ENCODE measurements at regions not wholly inside any gene's neighbourhood (a gene's known extent, or its start where the extent isn't known, plus 50 kb on each side); places are given as distances from the start of the nearest gene placed in this dataset.

DNA sequence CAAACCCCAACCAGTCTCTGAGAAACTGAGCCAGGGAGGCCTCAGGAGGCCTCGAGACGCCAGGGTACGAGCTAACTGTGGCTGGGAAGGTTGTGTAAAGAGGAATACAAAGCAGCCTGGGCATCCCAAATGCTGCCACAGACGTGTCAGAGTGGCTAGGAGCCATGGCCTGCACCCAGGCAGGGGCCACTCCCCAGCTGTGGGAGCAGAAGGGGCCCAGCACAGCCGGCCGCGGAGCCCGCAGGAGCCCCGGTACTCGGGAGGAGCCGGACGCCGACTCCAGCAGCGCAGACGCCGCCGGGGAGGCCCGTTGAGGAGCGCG lies 349.8 kb upstream of the B3GAT1 start:
- TF ChIP-seq, protein P1, sequence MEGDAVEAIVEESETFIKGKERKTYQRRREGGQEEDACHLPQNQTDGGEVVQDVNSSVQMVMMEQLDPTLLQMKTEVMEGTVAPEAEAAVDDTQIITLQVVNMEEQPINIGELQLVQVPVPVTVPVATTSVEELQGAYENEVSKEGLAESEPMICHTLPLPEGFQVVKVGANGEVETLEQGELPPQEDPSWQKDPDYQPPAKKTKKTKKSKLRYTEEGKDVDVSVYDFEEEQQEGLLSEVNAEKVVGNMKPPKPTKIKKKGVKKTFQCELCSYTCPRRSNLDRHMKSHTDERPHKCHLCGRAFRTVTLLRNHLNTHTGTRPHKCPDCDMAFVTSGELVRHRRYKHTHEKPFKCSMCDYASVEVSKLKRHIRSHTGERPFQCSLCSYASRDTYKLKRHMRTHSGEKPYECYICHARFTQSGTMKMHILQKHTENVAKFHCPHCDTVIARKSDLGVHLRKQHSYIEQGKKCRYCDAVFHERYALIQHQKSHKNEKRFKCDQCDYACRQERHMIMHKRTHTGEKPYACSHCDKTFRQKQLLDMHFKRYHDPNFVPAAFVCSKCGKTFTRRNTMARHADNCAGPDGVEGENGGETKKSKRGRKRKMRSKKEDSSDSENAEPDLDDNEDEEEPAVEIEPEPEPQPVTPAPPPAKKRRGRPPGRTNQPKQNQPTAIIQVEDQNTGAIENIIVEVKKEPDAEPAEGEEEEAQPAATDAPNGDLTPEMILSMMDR (IDR thresholded peaks at IDR 0.05; ENCODE audit: insufficient read depth, low read length, severe bottlenecking) = no peak
- no peak overlapping the region for H3K4me3 ChIP-seq (ENCODE audit: low read depth, low read length)
- H3K36me3 ChIP-seq (ENCODE audit: control insufficient read depth, insufficient read depth, low read length) = no peaks in the 10 kb centered on the region
- DNase-seq (ENCODE audit: low read depth) = no peak
- H3K27me3 ChIP-seq (ENCODE audit: control insufficient read depth, insufficient read depth, low read length) = no peaks in the 10 kb centered on the region
- no peak for FAIRE-seq

DNA sequence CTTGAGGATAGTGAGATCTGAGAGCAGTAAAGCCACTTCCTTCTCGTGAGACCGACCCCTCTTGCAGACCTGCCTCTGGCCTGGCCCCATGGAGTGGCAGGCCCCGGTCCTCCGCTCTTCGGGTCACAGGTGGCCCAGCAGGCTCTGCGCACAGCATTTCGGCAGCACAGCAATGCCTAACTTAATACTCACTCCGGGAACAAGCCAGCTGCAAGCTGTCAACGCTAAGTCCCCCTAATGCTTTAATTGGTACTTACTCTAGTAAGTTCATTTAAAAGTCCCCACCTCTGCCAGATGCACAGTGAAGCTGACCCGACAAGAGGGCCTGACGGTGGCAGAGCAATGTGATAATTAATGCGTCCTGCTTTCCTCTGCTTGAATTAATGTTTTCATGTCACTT lies 349.3 kb upstream of the B3GAT1 start:
- no peak for FAIRE-seq
- TF ChIP-seq, protein P1 (IDR thresholded peaks at IDR 0.05; ENCODE audit: insufficient read depth, low read length, severe bottlenecking) = no peak

DNA sequence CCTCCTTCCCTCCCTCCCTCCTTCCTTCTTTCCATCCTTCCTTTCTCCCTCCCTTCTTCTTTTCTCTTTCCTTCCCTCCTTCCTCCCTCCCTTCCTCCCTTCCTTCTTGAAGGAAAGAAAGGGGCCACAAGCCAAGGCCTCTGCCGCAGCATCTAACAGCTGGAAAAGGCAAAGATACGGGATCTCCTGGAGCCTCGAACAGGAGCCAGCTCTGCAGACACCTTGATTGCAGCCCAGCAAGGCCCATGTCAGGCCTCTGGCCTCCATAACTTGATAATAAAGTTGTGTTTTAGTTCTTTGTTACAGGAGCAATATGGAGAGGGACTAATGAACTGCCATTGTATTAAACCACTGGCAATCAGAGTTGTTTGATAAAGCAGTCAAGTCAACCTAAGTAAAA lies 348.9 kb upstream of the B3GAT1 start:
- Histone ChIP-seq H3K4me3 (ENCODE audit: low read depth, low read length) (no peak overlapping the region), H3K36me3 (ENCODE audit: control insufficient read depth, insufficient read depth, low read length) (no peaks in the 10 kb centered on the region), H3K27me3 (ENCODE audit: control insufficient read depth, insufficient read depth, low read length) (no peaks in the 10 kb centered on the region)
- DNase-seq (ENCODE audit: low read depth) (no peak), FAIRE-seq (no peak)
- TF ChIP-seq, protein P1 (IDR thresholded peaks at IDR 0.05; ENCODE audit: insufficient read depth, low read length, severe bottlenecking) = no peak

More for the DNA sequence above, 349.3 kb upstream of the B3GAT1 start:
- no peak for DNase-seq (ENCODE audit: low read depth)
- H3K36me3 ChIP-seq (ENCODE audit: control insufficient read depth, insufficient read depth, low read length) = no peaks in the 10 kb centered on the region
- H3K27me3 ChIP-seq (ENCODE audit: control insufficient read depth, insufficient read depth, low read length) = no peaks in the 10 kb centered on the region
- H3K4me3 ChIP-seq (ENCODE audit: low read depth, low read length) = no peak overlapping the region

DNA sequence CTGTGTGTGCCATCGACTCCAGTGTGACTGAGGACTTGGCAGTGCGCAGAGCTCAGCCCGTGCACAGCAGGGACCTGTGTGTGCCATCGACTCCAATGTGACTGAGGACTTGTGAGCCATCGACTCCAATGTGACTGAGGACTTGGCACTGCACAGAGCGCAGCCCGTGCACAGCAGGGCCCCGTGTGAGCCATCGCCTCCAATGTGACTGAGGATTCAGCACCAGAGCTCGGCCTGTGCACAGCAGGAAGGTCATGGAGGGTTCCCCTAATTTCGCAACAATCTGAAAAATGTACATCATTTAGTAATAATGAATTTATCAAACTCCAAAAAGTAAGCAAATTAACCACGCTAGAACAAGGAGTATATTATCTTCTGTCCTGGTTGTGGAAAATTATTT lies 348.3 kb upstream of the B3GAT1 start:
- FAIRE-seq (peak; percentile 36), DNase-seq (ENCODE audit: low read depth) (no peak)
- H3K36me3 ChIP-seq (ENCODE audit: control insufficient read depth, insufficient read depth, low read length) = no peaks in the 10 kb centered on the region
- TF ChIP-seq, protein P1 (IDR thresholded peaks at IDR 0.05; ENCODE audit: insufficient read depth, low read length, severe bottlenecking) = no peak
- no peak overlapping the region for H3K4me3 ChIP-seq (ENCODE audit: low read depth, low read length)
- H3K27me3 ChIP-seq (ENCODE audit: control insufficient read depth, insufficient read depth, low read length) = no peaks in the 10 kb centered on the region

DNA sequence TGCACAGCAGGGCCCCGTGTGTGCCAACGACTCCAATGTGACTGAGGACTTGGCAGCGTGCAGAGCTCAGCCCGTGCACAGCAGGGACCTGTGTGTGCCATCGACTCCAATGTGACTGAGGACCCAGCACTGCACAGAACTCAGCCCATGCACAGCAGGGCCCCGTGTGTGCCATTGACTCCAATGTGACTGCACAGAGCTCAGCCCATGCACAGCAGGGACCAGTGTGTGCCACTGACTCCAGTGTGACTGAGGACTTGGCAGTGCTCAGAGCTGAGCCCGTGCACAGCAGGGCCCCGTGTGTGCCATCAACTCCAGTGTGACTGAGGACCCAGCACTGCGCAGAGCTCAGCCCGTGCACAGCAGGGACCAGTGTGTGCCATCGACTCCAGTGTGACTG lies 347.8 kb upstream of the B3GAT1 start:
- TF ChIP-seq, protein P1 (IDR thresholded peaks at IDR 0.05; ENCODE audit: insufficient read depth, low read length, severe bottlenecking) = no peak
- FAIRE-seq = no peak
- no peak overlapping the region for H3K4me3 ChIP-seq (ENCODE audit: low read depth, low read length)
- DNase-seq (ENCODE audit: low read depth) = no peak
- no peaks in the 10 kb centered on the region for H3K36me3 ChIP-seq (ENCODE audit: control insufficient read depth, insufficient read depth, low read length)
- H3K27me3 ChIP-seq (ENCODE audit: control insufficient read depth, insufficient read depth, low read length) = no peaks in the 10 kb centered on the region

DNA sequence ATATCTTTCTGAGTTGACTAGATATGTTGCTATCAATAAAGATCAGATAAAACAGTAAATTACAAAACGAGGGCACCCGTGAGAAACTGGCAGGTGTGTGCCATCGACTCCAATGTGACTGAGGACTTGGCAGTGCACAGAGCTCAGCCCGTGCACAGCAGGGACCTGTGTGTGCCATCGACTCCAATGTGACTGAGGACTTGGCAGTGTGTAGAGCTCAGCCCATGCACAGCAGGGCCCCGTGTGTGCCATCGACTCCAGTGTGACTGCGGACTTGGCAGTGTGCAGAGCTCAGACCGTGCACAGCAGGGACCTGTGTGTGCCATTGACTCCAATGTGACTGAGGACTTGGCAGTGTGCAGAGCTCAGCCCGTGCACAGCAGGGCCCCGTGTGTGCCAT lies 347.2 kb upstream of the B3GAT1 start:
- DNase-seq (ENCODE audit: low read depth) (no peak), FAIRE-seq (peak; percentile 77)
- Histone ChIP-seq H3K4me3 (ENCODE audit: low read depth, low read length) (no peak overlapping the region), H3K27me3 (ENCODE audit: control insufficient read depth, insufficient read depth, low read length) (no peaks in the 10 kb centered on the region), H3K36me3 (ENCODE audit: control insufficient read depth, insufficient read depth, low read length) (no peaks in the 10 kb centered on the region)
- TF ChIP-seq, protein P1 (IDR thresholded peaks at IDR 0.05; ENCODE audit: insufficient read depth, low read length, severe bottlenecking) = no peak

Measured in bronchial epithelial cell (primary cell).